ENCODE measurements at regions not wholly inside any gene's neighbourhood (a gene's known extent, or its start where the extent isn't known, plus 50 kb on each side); places are given as distances from the start of the nearest gene placed in this dataset.
A peak's percentile ranks its signal among the peaks of the same experiment; 100 is the strongest.

GRCh38 chr15:94029495-94029894 is 201.9 kb upstream of the MCTP2 start:
- peak; percentile 70 for DNase-seq (ENCODE audit: extremely low read depth, low read depth)
- TF ChIP-seq CTCF (IDR thresholded peaks at IDR 0.05; ENCODE audit: low read depth, low read length) = no peak

- DNase-seq (ENCODE audit: extremely low read depth, low read depth) = no peak
- TF ChIP-seq CTCF (IDR thresholded peaks at IDR 0.05; ENCODE audit: low read depth, low read length) = no peak
These were observed 202.6 kb upstream of the MCTP2 start for GRCh38 chr15:94028809-94029208.

DNA sequence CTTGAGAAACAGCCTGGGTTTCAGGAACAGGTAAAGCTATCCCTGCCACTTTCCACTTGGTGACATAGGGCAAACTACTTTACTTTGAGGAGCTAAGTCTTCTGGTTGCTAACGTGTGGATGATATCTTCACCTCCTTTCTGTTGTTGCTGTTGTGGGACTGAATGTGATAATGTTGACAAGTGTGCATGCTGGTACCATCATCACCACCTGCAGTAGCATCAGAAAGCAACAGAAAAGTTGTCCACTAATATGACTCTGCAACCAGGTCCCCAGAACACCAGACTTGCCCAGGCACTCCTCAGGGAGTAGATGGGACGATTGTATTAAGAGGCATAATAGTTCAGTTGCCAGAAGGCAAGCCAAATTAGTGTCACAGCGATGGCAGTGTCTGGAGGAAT is 203.2 kb upstream of the MCTP2 start:
- no peak for TF ChIP-seq CTCF (IDR thresholded peaks at IDR 0.05; ENCODE audit: low read depth, low read length)
- DNase-seq (ENCODE audit: extremely low read depth, low read depth) = no peak

GRCh38 chr15:94027581-94027980 is 203.8 kb upstream of the MCTP2 start:
- no peak for TF ChIP-seq CTCF (IDR thresholded peaks at IDR 0.05; ENCODE audit: low read depth, low read length)
- DNase-seq (ENCODE audit: extremely low read depth, low read depth) = no peak

DNA sequence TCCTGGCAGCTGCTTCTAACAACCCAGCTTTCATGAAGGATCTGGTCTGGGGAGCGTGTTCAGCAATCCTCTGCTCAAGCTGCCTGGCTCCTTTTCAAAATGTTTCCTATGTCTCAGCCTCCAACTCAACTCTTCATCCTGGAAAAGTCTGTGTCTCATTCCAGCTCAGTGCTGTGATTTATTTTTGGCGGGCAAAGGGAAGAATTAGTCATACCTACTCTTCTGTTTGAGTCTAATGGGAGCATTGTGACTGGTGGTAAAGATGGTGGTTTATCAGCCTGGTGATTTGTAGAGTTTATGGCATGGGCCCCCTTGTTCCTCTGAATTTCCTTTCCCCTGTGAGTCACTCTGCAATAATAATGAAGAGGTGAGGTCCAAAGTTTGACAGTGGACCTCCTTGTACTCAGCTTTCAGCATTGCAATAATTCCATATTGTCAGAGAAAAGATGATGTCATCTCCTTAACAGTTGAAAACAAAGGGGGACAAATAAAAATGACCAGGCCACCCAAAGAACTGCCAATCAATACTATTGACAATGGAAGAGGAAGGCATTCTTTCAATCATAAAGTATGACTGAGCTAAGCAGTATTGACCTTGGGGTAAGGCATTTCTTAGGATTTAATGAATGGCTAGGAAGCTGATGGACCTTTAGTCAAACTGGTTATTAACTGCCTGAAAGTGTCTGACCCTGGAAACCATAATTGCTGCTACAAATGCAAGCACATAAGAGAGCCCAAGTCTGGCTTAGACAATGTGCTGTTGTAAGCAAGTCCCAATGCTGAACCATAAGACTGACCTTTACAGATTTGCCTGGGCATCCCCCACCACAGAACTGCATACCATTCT is 204.7 kb upstream of the MCTP2 start:
- TF ChIP-seq CTCF (IDR thresholded peaks at IDR 0.05; ENCODE audit: low read depth, low read length) = no peak
- no peak for DNase-seq (ENCODE audit: extremely low read depth, low read depth)

DNA sequence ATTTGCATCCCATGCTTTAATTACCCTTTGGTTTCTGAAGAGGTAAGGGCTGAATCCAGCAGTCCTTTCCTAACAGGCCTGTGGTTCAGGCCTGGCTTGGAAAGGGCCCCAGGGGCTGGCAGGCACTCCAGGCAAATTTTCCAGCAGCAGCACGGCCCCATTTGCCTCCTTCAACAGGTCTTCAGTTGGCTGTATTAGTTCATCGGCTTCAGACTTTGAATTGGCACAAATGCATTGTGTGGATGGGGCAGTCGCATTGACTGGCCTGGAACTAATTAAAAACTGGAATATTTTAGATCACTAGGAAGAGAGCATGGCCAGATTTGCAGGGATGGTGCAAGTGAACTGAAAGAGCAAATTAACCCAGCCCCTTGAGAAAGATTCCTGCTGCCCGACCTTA is 207.8 kb upstream of the MCTP2 start:
- DNase-seq (ENCODE audit: extremely low read depth, low read depth) = no peak
- TF ChIP-seq CTCF (IDR thresholded peaks at IDR 0.05; ENCODE audit: low read depth, low read length) = no peak

DNA sequence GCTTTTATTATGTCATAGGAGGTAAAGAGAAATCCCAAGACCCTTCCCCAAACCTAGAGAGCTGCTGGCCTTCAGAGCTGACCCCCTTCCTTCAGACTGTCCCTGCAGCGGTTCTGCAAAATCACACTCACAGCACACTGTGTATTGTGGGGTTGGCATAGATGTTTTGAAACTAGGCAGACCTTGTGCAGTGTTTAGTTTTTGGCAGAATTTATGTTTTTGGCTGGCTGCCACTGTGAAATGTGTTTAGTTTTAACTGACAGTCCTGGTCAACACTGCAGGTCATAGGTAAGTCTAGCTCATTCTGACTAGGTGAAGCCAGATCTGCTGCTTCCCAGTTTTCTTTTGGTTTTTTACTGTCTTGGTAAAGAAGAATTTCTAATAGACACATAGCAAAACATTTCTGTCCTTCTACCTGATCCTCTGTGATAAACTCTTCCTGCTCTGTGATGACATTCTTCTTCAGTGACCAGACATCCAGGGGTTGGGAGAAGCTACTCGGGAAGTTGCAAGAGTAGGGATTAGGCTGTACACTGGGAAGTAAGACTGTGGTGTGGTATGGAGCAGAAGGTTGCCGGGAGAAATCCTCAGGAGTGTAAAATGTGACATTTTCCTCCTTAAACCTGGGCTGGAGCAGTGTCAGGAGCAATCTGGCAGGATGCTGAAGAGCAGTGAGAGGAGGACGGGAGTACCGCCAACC is 209.6 kb upstream of the MCTP2 start:
- no peak for DNase-seq (ENCODE audit: extremely low read depth, low read depth)
- TF ChIP-seq CTCF (IDR thresholded peaks at IDR 0.05; ENCODE audit: low read depth, low read length) = no peak

All from AG09319 (cell line).